HEK293 (cell line): ENCODE measurements at regions not wholly inside any gene's neighbourhood (a gene's known extent, or its start where the extent isn't known, plus 50 kb on each side); places are given as distances from the start of the nearest gene placed in this dataset.

Experiments
- CTCF ChIA-PET: fragments of 350-600 bp; formaldehyde crosslinking; extraction: SDS; loops from one replicate; lab custom pipeline; 2021; ENCODE audit warnings: antibody characterized with exemption; lab: Yijun Ruan, JAX
- POLR2A ChIA-PET: fragments of 300-600 bp; formaldehyde crosslinking; extraction: SDS; loops from one replicate; lab custom pipeline; 2020; ENCODE audit warnings: antibody characterized with exemption, inconsistent platforms; lab: Yijun Ruan, JAX
- H3K27ac ChIP-seq: fragments of 200-500 bp; sonication (Bioruptor generic); 2 replicates; pipeline ENCODE4 v1.5.1; 2014; ENCODE audit warnings: low read depth, low read length, control low read depth, inconsistent platforms; ENCODE audit errors: extremely low read depth
- H3K36me3 ChIP-seq, 2 experiments: fragments of 200-500 bp in 1 of 2; sonication (Bioruptor generic) in 1 of 2; 1 replicate in 1 of 2; 2 replicates in 1 of 2; pipeline ENCODE4 v1.5.1; 2014 to 2017; ENCODE audit warnings: inconsistent platforms in 2 of 2, low read length in 2 of 2; ENCODE audit not compliant: control insufficient read depth in 2 of 2, insufficient read depth in 1 of 2
- H3K4me1 ChIP-seq: fragments of 200-500 bp; sonication (Bioruptor generic); 2 replicates; pipeline ENCODE4 v1.5.1; 2014; ENCODE audit warnings: mild to moderate bottlenecking, low read length, inconsistent platforms; ENCODE audit not compliant: control insufficient read depth, insufficient read depth
- H3K4me3 ChIP-seq: 2 replicates; pipeline ENCODE4 v1.5.1; 2011; ENCODE audit warnings: low read depth, mild to moderate bottlenecking, control low read depth, low read length, moderate library complexity
- H3K9me3 ChIP-seq: fragments of 200-500 bp; sonication (Bioruptor generic); 2 replicates; pipeline ENCODE4 v1.5.1; 2014; ENCODE audit warnings: low read depth, low read length, inconsistent platforms; ENCODE audit not compliant: control insufficient read depth, insufficient read depth
- AEBP2 ChIP-seq: fragments of 450-650 bp; formaldehyde crosslinking; IDR thresholded peaks from 2 replicates; pipeline ENCODE4 v1.5.1; 2016; ENCODE audit warnings: missing biosample characterization, missing genetic modification characterization, borderline replicate concordance
- GFI1B ChIP-seq: fragments of 450-650 bp; formaldehyde crosslinking; IDR thresholded peaks from 2 replicates; pipeline ENCODE4 v1.5.1; 2016; ENCODE audit warnings: missing biosample characterization, missing genetic modification characterization
- PATZ1 ChIP-seq: fragments of 450-650 bp; formaldehyde crosslinking; IDR thresholded peaks from 2 replicates; pipeline ENCODE4 v1.5.1; 2016; ENCODE audit warnings: missing biosample characterization, missing genetic modification characterization
- TSHZ1 ChIP-seq: fragments of 450-650 bp; formaldehyde crosslinking; IDR thresholded peaks from 2 replicates; pipeline ENCODE4 v1.5.1; 2016; ENCODE audit warnings: missing biosample characterization, missing genetic modification characterization, borderline replicate concordance
- ZFHX2 ChIP-seq: fragments of 450-650 bp; formaldehyde crosslinking; conservative IDR thresholded peaks from 2 replicates; pipeline ENCODE4 v1.5.1; 2016; ENCODE audit warnings: missing biosample characterization, missing genetic modification characterization
- ZNF157 ChIP-seq: fragments of 450-650 bp; formaldehyde crosslinking; IDR thresholded peaks from 2 replicates; pipeline ENCODE4 v1.5.1; 2016; ENCODE audit warnings: missing biosample characterization, missing genetic modification characterization
- ZNF19 ChIP-seq: fragments of 450-650 bp; formaldehyde crosslinking; IDR thresholded peaks from 2 replicates; pipeline ENCODE4; 2016; ENCODE audit warnings: missing biosample characterization, missing genetic modification characterization, low read depth
- ZNF280D ChIP-seq: fragments of 450-650 bp; formaldehyde crosslinking; IDR thresholded peaks from 2 replicates; pipeline ENCODE4 v1.5.1; 2016; ENCODE audit warnings: missing biosample characterization, missing genetic modification characterization
- ZNF394 ChIP-seq: fragments of 450-650 bp; formaldehyde crosslinking; IDR thresholded peaks from 2 replicates; pipeline ENCODE4 v1.5.1; 2016; ENCODE audit warnings: missing biosample characterization, missing genetic modification characterization, mild to moderate bottlenecking, moderate library complexity, borderline replicate concordance
- ZNF426 ChIP-seq: fragments of 450-650 bp; formaldehyde crosslinking; IDR thresholded peaks from 2 replicates; pipeline ENCODE4 v1.5.1; 2017; ENCODE audit warnings: missing biosample characterization, missing genetic modification characterization, mild to moderate bottlenecking, inconsistent platforms, moderate library complexity
- ZNF48 ChIP-seq: fragments of 450-650 bp; formaldehyde crosslinking; IDR thresholded peaks from 2 replicates; pipeline ENCODE4 v1.5.1; 2016; ENCODE audit warnings: missing biosample characterization, missing genetic modification characterization
- ZNF501 ChIP-seq: fragments of 450-650 bp; formaldehyde crosslinking; IDR thresholded peaks from 2 replicates; pipeline ENCODE4 v1.5.1; 2016; ENCODE audit warnings: missing biosample characterization, missing genetic modification characterization
- ZNF660 ChIP-seq: fragments of 450-650 bp; IDR thresholded peaks from 2 replicates; pipeline ENCODE4 v1.5.1; 2018; ENCODE audit warnings: missing biosample characterization, mild to moderate bottlenecking, missing genetic modification characterization
- ZNF707 ChIP-seq: fragments of 450-650 bp; formaldehyde crosslinking; IDR thresholded peaks from 2 replicates; pipeline ENCODE4 v1.5.1; 2016; ENCODE audit warnings: missing biosample characterization, missing genetic modification characterization
- ZNF785 ChIP-seq: fragments of 450-650 bp; formaldehyde crosslinking; IDR thresholded peaks from 2 replicates; pipeline ENCODE4 v1.5.1; 2016; ENCODE audit warnings: missing biosample characterization, missing genetic modification characterization
- ZSCAN16 ChIP-seq: fragments of 450-650 bp; formaldehyde crosslinking; IDR thresholded peaks from 2 replicates; pipeline ENCODE4 v1.5.1; 2016; ENCODE audit warnings: missing biosample characterization, missing genetic modification characterization
- ZSCAN4 ChIP-seq: fragments of 450-650 bp; formaldehyde crosslinking; IDR thresholded peaks from 2 replicates; pipeline ENCODE4 v1.5.1; 2017; ENCODE audit warnings: missing biosample characterization, missing genetic modification characterization

GRCh38 chr13:24035411-24035810, 125.1 kb upstream of the SPATA13 start (continued):
- TF ChIP-seq TSHZ1, result no peak
- TF ChIP-seq ZNF19 (tag by site-specific recombination), result no peak
- TF ChIP-seq ZNF48 (tag by site-specific recombination), result no peak
- TF ChIP-seq, all 188 proteins: peak for 0

- no peaks in the 10 kb centered on the region for H3K9me3 ChIP-seq
- TF ChIP-seq ZNF501 (tag by site-specific recombination), result no peak
- no peak for TF ChIP-seq PATZ1
- no peak for TF ChIP-seq ZSCAN16 (tag by site-specific recombination)
- no peak for TF ChIP-seq ZSCAN4
- no peaks in the 10 kb centered on the region for H3K4me1 ChIP-seq
- no peak overlapping the region for H3K4me3 ChIP-seq
- ChIA-PET POLR2A (no interaction called here), CTCF (interaction anchor here (1.9 kb wide), 1 partner anchor 18 kb away, joined by 7 read pairs; no protein-coding TSS in a partner anchor)
- no peak overlapping the region for H3K27ac ChIP-seq
- H3K36me3 ChIP-seq, result no peaks in the 10 kb centered on the region
Measured at GRCh38 chr13:24036115-24036514, 124.4 kb upstream of the SPATA13 start.

- H3K36me3 ChIP-seq, result no peaks in the 10 kb centered on the region
- H3K9me3 ChIP-seq, result no peaks in the 10 kb centered on the region
- no peaks in the 10 kb centered on the region for H3K4me1 ChIP-seq
- ChIA-PET POLR2A (no interaction called here), CTCF (interaction anchor here (0.6 kb wide), 1 partner anchor 33 kb away, joined by 4 read pairs; no protein-coding TSS in a partner anchor)
- H3K27ac ChIP-seq, result no peak overlapping the region
- no peak overlapping the region for H3K4me3 ChIP-seq
- no peak for TF ChIP-seq ZNF660 (tag by site-specific recombination)
- TF ChIP-seq ZNF280D, result no peak
- TF ChIP-seq ZNF426 (tag by site-specific recombination), result no peak
- TF ChIP-seq ZNF785 (tag by site-specific recombination), result no peak
- TF ChIP-seq ZNF707 (tag by site-specific recombination), result no peak
- TF ChIP-seq ZNF394 (tag by site-specific recombination), result no peak
- TF ChIP-seq ZNF157 (tag by site-specific recombination), result no peak
- no peak for TF ChIP-seq TSHZ1
- no peak for TF ChIP-seq AEBP2 (tag by site-specific recombination)
- no peak for TF ChIP-seq ZFHX2 (tag by site-specific recombination)
- TF ChIP-seq GFI1B, result no peak
Measured at GRCh38 chr13:24038405-24038804, 122.1 kb upstream of the SPATA13 start.
